NCI-H226 (cell line): ENCODE measurements at regions not wholly inside any gene's neighbourhood (a gene's known extent, or its start where the extent isn't known, plus 50 kb on each side); places are given as distances from the start of the nearest gene placed in this dataset.
"Not testable (repeated sequence)": the region's sequence is repeated elsewhere in the genome, so short reads cannot be mapped to it uniquely, and the experiment has no call there.

Experiments
- DNase-seq: peaks from one replicate; pipeline ENCODE4 v3.0.0-alpha.2; 2015

- not testable (repeated sequence) for DNase-seq
Measured at GRCh38 chr18:14995023-14995422, 247.1 kb downstream of the ANKRD30B start.

DNA sequence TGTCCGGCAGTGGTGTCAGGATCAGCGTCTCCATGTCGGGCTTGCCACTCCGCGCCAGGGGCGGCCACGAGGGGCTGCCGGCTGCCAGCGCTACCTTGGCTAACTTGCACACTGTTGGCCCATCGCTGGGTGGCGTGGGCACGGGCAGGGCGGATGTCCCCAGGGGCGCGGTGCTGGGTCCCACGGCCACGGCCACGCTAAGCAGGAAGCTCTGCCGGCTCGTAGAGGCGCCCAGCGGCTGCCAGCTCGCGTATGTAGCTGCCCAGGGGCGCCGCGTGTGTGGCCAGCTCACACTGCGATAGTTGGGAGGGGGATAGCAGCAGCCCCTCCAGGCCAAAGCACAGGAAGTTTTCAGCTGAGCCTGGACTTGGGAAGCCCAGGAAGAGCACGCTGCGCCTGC is 249.4 kb downstream of the ANKRD30B start:
- no peak for DNase-seq

- DNase-seq: not testable (repeated sequence)
Measured at GRCh38 chr18:14997899-14998298, 249.9 kb downstream of the ANKRD30B start.

DNA sequence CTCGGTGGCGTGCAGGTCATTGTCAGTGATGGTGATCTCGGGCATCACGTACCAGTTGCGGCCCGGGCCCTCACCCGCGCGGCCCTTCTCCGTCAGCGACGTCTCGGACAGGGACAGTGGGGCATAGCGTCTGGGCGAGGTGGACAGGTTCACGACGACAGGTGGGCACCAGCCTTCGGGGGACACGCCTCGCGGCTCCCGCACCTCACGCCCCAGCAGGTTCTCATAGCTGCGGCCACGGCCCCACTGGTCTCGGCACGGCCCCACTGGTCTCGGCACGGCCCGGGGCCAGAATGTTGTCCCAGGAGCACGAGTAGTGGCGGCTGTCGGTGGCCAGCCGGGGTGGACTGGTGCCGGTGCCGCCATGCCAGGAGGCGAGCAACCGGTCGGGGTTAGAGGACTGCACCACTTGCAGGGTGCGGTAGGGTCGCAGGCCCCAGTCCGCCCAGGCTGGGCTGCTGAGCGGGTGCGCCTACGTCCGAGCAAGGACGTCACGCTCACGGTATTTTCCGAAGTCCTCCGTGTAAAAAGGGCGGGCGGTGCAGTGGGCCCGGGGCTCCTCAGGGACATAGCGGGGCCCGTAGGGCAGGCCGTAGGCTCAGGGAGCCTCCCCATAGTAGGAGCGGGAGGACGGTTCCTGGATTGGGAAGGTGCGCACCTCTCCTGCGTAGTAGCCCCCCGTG is 250.5 kb downstream of the ANKRD30B start:
- not testable (repeated sequence) for DNase-seq

- DNase-seq: no peak
Measured at GRCh38 chr18:14999085-14999975, 251.4 kb downstream of the ANKRD30B start.

DNA sequence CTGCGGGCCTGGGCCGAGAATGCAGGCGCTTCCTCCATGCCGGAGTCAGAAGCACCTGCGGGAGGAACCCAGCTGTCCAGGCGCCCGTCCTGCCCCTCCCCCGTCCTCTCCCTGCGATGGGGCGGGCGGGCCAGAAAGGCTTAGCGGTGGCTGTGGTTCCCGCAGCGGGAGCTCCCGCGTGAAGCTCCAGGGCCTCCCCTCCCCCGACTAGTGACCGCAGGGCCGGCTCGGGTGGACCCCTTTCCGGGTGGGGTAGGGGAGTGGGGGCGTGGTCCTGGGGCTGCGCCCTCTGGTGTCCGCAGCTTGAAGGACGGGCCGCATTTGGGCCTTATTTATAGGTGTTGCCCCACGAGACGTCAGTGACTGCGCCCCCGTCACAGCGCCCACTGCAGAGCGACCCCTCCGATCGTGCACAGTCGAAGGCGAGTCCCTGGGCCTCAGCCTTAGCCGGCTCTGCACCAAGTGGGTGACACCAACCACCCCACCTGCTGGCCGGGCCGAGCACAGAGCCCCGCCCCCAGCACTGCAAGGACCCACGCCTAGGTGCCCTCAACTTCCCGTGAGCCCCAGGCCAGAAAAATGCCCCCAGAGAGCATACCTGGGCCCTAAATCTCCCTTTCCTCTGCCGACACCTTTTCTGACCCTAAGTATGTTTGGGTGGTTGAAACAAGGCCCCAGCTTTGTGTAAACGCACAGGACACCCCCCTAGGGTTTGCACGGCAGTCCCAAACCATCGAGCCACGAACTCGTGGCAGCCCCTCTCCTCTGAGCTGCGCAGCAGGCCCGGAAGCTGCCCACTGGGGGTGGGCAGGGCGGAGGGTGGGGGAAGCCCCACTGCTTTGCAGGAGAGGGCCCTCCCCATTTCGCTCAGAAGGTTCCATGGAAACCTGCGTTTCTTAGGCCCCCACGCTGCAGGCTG is 252.4 kb downstream of the ANKRD30B start:
- DNase-seq: not testable (repeated sequence)

- DNase-seq: not testable (repeated sequence)
Measured at GRCh38 chr18:15001038-15001794, 253.2 kb downstream of the ANKRD30B start.

DNA sequence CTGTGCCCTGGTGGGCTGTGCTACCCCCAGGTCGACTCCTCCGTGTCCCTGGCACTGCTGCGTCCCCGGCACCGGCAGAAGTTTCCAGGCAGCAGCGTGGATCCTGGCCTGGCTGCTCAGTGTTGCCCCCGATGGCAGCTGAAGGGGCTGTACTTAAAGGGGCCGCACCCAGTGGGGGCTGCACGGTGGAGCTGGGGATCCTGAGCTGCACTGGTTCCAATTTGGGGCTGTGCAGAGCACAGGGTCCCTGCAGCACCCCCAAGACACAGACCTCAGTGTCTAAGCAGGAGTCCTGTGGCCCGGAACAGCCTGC is 253.8 kb downstream of the ANKRD30B start:
- DNase-seq: not testable (repeated sequence)

DNA sequence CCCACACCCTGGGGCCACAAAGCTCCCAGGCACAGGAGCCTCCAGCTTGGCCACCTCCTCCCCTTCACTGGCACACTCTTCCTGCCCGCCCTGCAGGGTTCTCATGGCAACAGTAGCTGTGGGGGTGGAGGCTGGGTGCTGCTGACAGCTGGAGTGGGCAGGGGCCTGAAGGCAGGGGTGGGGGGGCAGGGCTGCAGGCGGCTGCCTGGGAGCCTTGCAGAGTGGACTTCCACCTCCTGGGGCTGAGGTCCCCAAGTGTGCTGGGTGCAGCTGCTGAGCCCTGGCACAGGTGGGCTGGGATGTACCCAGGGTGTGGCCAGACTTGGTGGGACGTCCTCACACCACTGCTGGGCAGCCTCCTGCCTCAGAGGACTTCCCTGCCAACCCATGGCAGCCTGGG is 254.8 kb downstream of the ANKRD30B start:
- DNase-seq: not testable (repeated sequence)

DNA sequence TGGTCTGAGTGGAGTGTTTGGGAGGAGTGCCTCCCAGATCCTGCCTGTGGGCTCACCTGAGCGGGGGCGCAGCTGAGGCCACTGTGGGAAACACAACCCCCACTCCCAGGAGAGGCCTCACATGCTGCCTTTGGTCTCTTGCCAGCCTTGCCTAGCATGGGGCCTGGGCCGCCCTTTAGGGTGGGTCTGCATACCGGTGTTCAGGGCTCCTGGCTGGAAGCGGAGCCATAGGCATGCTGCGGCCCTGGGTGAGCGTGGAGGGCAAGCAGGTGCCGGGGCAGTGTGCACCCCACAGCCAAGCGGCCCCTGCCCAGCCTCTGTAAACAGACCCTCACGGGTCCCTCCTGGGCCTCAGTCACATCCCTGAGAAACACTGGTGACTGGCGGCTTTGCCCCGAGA is 255.3 kb downstream of the ANKRD30B start:
- DNase-seq: not testable (repeated sequence)

GRCh38 chr18:15003636-15004269 is 255.8 kb downstream of the ANKRD30B start:
- DNase-seq: not testable (repeated sequence)

DNA sequence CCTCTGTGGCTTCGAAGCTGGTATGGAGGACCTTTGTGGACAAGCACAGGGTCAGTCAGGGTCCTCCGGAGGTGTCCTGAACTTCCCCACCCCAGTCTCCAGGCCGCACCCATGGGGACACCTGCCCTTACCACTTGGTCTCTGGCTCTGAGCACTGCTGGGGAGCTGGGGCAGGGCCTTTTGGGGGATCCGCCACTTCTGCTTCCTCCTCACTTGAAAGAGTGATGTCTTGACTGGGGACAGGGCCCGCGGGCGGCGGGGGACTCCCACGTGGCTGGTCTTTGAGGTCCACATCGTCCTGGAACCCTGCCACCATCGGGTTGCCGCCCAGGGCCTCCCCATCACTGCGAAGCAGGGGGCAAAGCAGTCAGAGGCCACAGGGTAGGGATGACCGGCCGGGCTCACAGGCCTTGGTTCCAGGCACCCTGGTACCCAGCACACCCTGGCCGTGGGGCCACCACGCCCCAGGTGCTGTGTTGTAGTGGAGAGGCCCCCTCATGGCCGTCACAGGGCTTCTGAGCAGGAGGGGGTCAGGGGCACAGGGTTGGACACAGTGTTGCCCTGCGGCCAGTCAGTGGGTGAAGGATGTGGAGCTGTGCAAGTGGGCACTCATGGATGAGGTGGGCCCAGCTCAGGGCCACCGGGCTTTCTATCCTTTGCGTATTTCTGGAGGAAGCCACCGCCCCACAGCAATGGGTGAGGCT is 256.4 kb downstream of the ANKRD30B start:
- DNase-seq: not testable (repeated sequence)

DNA sequence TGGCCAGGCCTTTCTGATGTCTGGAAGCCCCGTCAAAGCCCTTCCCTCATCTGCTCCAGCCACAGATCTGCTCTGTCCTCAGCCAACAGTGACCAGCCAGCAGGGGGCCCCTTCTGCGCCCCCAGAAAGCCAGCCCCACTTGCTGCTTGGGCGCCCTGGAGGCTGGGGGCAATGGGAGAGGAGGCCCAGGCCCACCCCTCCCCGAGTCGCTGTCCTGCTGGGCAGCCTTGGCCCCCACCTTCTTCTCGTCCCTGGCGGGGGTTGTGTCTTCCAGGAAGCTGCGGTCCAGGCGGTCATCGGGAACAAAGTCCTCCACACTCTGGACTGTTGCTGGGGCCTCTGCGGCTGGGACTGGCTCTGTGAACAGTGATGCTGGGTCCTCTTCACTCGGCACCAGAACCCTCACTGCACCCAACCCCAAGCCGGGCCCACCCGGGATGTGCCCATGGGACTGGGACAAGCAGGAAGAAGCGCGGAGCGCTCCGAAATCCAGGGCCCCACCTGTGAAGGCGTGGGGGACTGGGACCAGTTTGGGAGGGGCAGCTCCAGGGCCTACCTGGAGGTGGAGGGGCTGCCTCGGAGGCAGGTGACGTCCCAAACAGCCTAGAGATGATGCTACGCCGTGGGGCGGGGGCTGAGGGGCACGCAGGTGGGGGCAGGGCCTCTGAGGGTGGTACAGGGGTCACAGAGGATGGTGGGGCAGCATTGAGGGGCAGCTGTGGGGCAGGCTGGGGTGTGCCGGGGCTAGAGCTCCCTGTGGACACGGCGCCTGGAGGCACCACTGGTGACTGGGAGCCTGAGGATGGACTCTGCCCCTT is 257.6 kb downstream of the ANKRD30B start:
- no peak for DNase-seq

DNA sequence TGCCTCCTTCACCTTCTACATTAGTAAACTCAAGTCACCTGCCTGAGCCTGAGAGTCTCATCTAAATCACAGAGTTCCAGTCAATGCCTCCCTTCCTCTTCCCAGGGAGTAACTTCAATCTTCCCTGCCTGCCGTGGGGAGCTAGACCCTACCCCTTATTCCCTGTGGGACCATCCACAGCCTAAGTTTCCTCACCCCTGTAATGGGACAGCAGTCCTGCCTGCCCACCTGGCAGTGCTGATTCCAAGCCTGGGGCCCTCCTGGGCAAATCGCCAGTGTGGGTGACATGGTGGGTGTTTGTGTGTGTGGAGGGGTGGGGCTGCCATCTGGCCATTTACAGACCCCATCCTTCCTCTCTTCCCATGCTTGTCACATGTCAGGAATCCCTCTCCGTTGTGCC is 258.6 kb downstream of the ANKRD30B start:
- not testable (repeated sequence) for DNase-seq

- not testable (repeated sequence) for DNase-seq
Measured at GRCh38 chr18:15026041-15026440, 278.1 kb downstream of the ANKRD30B start.

DNA sequence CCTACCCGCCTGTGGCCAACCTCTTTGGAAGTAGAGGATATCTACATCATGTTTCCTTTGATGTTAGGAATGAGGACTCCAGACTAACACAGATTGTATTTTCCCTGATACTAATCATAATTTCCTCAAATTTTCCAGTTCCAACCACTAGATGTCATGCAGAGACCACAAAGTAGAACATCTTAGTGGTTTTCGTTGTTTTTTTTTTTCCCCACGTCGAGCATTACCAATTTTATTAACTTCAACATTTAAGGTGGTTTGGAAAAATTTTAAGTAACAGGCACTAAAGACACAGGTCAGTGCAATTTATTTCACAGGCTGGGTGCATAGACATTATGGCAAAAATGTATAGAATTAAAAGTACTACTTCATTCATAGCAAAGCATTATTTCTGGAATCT is 280.1 kb downstream of the ANKRD30B start:
- not testable (repeated sequence) for DNase-seq

GRCh38 chr18:15060279-15060880 is 312.4 kb downstream of the ANKRD30B start:
- not testable (repeated sequence) for DNase-seq

DNA sequence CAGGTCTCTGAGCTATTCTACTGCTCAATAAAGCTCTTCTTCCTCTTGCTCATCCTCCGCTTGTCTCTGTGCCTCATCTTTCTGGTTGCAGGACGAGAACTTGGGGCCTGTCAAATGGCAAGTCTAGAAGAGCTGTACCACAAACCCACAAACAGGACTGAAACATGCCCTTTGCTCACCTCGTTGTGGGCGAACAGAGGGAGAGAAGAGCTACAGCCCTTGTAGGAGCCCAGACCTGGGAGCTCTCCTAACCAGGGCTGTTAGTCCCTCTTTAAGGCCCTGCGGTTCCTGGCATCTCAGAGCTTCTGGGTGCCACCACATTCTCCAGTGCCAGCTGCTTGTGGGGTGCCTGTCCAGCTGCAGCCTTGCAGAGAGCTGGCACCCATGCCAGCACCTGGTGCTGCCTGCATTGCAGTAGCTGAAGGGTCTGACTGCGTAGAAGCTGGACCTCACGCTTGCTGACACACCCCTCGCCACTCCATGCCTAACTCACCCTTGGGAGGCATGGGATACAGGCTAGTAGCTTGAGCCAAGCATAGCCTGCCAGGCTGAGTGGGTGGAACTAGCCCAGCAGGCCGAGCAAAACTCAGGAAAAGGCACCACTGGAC is 313.4 kb downstream of the ANKRD30B start:
- not testable (repeated sequence) for DNase-seq

DNA sequence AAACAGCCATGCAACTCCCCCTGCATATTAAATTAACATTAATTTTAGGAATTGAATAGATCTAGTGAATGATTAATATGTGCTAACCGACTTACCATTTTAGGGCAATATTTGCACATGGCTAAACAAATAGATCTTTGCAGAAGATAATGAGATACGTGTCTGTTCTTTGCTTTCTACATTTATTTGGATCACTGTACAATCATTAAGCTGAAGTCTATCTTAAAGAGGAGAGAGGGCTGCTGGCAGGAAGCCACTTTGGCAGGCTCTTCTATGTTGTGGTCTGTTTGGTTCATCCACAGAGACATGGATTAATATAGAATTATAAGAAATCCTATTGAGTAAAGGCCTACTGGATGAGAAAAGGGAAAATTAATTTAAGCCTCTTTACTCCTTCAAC is 318.5 kb downstream of the ANKRD30B start:
- not testable (repeated sequence) for DNase-seq
